ENCODE measurements at regions not wholly inside any gene's neighbourhood (a gene's known extent, or its start where the extent isn't known, plus 50 kb on each side); places are given as distances from the start of the nearest gene placed in this dataset.
A peak's percentile ranks its signal among the peaks of the same experiment; 100 is the strongest.

DNA sequence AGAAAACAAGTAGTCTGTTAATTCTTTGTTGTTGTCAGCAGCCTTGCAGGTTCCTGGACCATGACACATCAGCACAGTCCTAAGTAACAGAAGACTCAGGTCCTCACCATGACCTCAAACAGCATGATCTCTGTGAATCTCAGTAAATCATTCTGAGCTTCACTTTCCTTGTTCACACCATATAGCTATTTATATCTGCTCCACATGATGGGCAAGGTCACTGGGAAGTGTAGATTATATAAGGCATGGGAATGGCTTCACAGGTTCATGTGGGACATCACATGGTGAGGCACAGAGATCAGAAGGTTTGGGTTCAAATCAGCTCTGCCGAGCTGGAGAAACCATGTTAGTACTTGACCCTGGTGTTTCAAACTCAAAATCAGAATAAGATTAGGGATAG is 245.4 kb upstream of the SPTLC3 start:
- no peak for DNase-seq

DNA sequence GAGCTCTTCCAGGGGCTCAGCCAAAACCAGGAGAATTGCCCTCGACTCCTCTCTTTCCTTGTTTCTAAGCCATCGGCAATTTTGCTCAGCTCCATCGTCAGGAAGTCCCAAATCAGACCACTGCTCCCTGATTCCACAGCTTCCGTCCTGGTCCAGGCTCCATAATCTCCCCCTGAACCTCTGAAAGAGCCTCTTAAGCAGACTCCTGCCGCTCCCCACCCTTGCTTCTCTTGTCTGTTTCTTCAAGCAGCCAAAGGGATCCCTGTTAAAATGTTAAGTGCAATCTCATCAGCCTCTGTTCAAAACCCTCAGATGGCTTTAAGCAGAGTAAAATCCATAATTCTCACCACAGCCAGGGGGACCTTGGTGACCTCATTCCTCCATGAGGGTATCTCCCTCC is 244.7 kb upstream of the SPTLC3 start:
- DNase-seq = no peak

DNA sequence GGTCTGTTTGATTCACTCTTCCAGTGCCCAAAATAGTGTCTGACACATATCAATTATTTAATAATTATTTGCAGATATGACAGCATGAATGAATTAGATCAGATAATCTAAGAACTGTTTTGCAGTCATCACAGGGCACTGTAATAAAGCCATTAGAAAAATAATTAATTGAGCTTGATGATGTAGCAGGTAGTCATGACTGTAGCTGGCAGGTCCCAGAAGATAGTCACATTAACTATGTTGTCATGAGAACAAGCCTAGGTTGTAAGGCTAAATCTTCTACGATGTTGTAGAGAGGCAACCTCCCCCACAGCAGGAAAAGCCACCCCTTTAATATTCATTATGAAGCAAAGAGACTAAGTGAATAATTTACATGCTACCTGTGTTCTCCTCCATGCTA is 243.9 kb upstream of the SPTLC3 start:
- no peak for DNase-seq

DNA sequence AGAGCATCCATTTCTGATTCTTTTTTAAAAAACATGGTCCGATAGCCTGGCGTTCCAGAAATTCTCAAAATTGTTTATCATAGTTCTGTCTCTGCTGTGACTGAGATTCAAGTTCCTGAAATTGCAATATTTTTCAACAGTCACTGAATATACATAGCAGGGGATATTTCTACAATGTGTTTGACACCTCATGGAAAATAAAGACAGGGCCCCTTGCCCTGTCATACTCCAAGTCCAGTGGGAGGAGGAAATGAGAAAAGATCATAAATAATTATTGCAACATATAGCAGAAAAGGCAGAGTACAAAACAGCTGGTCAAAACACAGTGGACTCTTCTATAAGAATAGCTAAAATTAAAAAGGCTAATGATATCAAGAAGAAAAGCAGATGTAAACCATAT is 234.8 kb upstream of the SPTLC3 start:
- DNase-seq = no peak

DNA sequence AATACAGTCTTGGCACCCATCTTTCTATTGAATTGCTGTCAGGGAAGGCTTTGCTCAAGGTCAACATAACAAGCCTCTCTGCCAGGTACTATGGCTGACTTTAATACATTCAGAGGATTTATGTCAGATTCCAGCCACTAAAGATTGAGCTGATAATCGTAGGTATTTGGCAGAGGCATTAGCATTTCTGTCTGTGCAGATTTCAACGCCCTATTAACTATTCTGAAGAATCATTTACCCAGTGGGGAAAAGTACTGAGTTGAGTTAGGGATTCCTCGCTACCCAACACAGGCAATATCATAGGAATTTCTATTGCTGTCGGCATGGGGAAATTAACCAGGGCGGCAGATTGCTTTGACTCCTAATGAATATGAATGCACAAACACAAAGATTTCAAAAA is 233.7 kb upstream of the SPTLC3 start:
- no peak for DNase-seq

DNA sequence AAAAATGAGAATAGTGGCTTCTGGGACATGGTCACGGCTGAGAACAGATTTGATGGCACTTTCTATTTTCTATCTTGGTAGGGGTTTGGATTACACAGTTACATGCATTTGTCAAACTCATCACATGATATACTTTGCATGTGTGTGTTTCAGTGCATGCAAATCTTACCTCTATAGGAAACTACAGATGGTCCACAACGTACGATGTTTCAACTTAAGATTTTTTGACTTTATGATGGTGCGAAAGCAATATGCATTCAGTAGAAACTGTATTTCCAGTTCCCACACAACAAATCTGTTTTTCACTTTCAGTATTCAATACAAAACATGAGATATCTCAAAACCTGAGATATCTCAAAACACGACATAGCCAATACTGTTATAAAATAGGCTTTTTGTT is 231.8 kb upstream of the SPTLC3 start:
- no peak for DNase-seq

DNA sequence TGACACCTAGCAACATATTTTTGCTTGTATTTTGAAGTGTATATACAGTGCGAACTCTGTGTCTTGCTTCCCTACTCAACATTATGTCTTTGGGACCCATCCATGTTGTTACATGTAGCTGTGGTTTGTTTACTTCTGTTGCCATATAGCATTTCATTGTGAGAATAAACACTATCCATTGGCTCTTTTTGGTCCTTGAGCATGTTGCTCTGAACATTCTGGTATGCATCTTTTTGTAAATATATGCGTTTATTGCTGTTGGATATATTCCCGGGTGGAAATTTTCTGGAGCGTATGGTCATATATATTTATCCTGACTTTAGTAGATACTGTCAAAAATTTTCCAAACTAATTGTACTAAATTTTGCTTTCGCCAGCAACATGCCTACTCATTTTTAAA is 222.5 kb upstream of the SPTLC3 start:
- DNase-seq = no peak

DNA sequence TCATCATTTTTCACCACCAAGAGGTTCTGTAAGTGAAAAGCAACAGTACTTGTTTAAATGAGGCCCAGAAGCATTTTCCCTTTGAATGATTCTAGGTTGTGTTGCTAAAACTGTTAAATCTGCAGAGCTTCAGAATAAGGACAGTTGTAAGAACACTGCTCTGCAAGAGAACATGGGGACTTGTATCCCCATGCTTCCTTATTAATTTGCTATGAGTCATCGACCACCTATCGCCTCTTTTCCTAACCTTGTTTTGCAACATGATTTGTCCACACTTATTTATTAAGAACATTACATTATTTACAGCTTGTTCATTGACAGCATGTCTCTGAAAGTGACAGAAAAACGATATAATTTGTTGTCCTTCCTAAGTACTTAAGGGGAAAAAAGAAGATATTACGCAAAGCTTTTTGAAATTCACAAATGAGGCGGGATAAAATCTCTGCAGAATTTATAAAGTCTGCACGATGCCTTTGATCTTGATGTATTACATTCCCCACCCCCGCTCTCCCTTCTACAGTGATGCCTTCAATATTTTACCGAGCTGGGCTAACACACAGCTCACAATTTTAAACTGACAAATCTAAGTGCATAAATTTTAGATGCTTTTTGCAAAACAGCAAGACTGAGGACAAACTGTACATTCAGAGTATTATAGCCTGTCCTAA is 220.0 kb upstream of the SPTLC3 start:
- DNase-seq = no peak

DNA sequence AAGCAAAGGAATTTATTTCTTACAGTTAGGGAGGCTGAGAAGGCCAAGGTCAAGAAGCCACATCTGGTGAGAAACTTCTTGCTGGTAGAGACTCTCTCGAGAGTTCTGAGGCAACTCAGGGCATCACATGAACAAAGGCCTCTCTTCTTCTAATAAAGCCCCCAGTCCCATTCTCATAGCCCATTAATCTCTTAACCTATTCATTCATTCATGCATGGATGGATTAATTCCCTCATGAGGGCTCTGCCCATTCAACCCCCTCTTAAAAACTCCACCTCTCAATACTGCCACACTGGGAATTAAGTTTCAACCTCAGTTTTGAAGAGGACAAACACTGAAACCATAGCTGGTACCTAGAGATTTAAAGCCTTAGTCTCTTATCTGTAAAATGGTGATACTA is 217.9 kb upstream of the SPTLC3 start:
- DNase-seq = no peak

DNA sequence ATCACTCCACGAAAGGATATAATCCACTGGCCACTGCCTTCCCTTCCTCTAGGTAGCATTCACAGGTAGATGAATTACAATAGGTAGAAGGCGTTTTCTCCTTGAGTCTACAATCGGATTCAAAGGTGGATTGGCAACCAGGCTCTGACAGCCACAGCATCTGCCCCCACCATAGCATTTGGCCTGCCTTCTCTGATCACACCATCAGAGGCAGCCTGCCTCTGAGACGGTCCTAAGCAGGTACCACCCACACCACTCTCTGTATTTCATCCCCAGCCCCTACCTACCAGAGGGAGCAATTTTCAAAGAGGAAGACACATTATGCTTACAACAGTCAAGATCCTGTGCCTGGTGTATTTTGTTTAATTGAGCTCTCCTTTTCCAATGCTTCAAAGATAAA is 210.5 kb upstream of the SPTLC3 start:
- DNase-seq = no peak

DNA sequence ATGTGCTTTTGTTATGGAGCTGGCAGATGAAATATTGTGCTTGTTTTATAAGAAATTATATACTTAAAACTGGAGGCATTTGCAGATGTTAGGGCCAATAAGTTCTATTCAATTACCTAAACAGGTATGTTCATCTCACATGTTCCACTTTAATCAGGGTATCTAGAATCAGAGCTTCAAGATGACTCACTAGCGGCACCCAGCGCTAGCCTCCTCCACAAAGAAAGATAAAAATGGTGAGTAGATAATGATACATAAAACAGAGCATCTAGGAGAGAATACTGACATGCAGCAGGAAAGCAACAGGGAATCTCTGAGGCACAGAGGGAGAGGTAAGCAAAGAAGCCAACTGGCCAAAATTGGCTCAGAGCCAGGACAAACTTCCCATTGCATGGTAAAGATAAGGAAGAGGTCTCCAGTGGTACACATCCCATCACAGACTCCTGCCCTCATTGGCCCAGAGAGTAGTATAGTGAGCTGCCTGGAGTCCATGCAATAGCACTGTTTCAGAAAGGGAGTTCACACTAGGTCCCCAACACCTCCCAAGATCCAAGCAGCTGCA is 200.7 kb upstream of the SPTLC3 start:
- DNase-seq = no peak

DNA sequence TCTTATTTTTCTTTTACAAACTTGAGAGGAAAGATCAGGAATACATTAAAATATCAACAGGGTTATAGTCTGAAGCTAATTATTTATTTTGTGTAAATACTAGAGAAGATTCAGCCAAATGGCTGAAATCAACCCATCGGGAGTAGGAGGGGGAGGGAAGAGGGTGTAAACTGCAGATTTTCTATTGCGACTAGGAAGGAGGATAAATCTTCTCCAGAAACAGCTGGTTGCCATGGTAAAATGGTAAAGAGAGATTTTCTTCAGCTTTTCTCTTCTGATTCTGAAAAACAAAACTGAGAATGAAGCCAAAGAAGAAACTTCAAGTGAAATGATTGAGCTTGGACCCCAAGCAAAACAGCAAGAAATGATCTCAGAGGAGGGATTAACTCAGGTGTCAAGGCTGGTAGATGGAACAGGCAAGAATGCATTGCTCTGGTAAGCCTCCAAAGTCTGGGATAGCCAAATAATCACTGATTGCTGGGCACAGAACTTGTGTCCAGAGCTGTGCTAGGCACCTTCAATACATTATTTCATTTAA is 193.5 kb upstream of the SPTLC3 start:
- DNase-seq = no peak

DNA sequence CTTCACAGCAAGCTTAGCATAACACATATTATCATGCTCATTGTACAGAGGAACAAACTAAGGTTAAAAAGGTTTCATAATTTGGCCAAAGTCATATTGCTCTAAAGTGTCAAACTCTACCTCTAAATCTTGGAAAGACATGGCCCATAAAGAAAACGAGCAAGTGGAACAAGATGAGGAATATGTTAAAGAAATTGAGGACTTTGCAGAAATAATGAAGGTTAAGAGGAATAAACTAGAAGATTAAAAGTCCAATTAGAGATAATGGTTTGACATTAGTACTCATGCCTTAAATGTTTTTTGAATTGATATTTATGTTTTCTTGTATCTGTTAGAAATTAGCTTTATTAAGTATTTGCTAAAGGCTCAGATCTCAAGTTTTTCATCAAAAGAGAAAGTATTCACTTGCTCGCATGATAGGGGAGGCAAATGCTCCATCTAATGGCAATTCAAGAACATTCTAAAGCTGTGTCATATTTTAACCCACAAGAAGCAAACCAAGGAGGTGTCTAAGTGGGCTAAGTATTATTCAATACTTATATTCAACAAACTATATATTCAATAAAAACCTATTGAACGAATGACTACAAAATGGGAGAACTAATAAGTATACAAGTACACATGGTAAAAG is 192.9 kb upstream of the SPTLC3 start:
- no peak for DNase-seq

DNA sequence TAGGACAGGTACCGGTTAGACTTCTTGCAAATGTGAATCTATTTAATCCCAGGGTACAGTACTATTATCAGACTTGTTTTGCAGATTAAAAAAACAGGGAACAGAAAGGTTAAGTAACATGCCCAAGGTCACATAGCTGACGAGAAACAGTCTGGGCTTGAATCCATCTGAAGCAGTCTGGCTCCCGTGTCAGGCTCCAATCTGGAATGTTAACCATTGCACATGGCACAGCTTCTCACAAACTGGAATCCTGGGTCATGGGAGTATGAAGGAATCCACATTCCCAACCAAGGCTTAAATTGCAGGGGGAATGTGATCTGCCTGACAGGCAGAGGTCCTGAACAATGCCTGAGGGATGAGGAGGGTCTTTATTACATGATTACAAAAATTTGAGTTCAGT is 187.5 kb upstream of the SPTLC3 start:
- DNase-seq = no peak

DNA sequence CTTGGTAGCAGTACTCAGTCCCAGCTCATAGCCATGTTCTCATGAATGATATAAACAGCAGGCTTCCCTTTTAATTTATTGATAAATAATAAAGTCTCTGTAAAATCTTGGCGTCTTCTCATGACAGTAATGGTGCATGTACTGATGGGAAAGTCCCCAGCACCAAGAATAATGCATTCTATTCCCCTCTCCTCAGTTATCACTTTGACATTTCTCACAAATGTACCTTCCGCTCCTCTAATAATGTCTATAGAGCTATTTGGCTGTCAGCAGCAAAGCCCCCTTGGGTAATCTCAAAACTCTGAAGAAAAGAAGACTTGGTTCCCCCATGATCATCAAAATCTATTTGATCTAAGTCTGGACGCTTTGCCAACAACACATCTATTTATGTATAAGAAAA is 185.0 kb upstream of the SPTLC3 start:
- DNase-seq = no peak

DNA sequence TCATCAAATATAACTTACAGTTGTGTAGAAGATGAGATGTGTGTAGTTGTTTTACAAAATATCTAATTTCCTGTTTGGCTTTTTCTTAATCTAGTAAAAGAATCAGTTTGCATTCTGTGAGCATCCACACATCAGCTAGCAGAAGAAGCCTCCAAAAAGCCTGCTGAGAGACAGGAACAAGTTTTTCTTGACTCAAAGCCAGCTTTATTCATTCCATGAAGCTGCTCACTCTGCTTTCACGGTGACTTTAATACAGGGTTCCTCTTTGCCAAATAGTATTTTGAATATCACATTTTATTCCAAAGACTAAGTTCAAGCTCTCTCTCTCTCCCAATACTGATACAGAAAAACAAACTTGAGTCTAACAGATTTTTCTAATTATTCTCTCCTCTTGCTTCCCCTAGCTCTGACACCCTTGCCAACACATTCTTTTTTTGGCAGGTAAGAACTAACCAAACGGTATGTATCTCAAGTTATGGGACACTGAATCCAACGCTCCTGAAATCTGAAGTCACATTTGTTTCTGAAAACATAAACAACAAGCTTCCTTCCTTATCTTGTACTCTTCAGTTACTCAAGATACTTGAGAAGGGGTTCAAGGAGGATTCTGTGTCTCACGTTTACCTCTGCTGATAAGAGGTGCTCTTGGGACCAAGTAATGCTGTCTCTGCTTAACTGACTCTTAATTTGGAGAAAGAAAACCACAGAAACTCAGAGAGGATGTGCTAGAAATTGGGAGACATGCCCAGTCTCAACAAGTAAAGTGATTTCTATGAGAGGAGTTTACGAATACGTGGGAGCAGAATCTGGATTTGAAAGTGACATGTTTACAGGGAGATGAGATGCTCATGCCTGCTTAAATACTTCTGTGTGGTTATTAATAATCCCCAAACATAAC is 184.2 kb upstream of the SPTLC3 start:
- DNase-seq = no peak

DNA sequence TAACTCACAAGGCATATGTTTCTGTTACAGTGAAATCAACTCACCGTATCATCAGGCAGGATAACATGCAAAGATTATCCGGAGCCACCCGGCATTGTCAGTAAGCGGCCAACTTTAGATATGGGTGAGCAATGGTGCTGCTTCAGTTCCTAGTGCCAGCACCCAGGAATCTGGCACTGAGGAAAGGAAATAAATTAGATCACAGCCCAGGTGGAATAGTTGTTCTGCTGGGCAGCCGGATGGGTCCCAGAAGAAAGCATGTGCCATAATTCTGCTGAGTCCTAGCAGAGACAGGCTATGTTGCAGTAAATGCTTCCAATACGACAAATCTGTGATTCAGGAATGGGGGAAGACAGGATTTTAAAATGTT is 183.6 kb upstream of the SPTLC3 start:
- DNase-seq = no peak

DNA sequence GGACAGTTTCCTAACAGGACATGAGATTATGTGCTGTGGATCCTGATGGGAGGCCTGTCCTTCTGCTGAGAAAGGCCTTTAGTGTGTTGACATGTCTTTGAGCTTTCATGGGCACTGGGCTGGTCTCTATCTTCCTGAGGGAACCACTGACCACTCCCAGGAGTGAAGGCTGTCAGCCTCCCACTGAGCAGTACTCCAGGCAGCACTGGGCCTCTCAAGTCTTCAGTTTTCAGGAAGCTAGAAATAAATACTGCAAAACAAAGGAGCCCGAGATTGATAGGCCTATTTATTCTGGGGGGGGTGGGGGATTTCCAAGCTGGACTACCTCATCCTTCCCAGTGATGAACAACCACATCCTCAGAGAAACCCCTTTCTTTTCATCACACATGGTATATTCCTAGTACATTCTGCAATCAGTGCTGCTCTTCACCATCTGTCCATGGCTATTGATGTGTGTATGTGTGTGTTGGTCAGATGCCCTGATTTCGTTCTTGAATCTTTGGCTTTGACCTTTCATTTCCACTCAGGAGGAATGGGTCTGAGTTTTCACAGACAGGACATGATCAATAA is 180.9 kb upstream of the SPTLC3 start:
- DNase-seq = no peak

DNA sequence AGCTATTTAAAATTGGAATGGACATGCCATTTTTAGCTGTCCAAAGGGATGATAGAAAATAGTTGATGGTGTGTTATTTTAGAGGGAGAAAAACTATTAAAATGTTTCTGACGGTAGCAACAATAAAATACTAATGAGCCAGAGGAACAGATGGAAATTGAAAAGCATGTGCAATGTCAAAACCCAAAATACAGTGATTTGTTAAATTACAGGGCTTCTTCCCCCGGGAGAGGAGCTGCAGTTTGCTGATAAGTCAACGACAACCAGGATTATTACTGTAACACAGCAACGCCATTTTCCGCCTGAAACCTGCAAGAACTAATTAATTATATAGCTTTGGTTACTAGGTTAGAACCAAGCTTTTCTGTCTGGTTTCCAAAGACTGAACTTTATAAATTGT is 179.6 kb upstream of the SPTLC3 start:
- no peak for DNase-seq

DNA sequence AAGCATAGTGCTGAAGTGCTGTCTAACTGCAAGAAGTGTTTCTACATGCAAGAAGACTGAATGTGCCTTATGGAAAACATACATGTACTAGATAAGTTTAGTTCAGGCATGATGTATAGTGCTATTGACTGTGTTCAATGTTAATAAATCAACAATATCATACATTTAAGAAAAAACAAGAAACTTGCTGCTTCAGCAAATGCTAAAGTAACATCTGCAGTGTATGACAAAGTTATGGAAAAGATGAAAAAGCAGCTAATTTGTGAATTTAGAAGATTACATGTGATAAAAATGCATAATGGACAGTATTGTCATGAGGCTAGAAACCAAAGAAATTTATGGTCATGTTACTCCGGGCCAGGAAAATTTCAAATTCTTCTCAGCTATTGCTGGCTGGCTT is 174.9 kb upstream of the SPTLC3 start:
- DNase-seq = no peak

DNA sequence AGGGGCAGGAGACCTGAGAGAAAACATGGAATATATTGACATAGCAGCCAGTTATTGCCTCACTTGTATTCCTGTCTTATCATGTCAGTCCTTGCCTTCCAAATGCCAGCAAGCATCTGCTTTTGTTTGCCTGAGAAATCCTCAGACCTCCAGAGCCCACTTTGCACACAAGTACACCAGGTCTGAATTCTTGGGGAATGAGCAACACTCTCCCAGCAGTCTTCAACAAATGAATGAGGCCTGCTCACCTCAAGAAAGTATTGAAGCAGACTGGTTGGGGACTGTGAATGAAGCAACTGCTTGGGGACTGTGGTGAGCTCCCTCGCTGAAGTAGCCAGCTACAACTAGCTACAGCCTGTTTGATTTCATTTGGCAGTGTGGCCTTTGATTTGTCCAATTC is 172.8 kb upstream of the SPTLC3 start:
- DNase-seq = no peak

DNA sequence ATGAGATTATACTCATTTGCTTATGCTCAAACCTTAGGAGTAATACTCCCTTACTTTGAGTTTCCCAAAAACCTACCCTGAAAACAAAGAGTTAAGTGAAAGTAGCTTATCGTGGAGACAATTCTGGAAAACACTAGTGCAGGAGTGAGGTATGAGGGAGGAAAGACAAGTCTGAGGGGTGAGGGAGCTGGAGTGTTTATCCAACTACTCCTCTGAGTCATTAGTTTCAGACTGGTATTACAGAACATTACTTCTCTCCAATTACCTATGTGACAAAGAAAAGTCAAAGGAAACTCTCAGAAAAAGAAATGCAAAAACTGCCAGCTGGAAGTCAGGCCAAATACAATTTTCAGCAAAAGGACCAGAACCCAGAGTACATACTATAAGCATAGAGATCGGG is 171.1 kb upstream of the SPTLC3 start:
- DNase-seq = no peak

DNA sequence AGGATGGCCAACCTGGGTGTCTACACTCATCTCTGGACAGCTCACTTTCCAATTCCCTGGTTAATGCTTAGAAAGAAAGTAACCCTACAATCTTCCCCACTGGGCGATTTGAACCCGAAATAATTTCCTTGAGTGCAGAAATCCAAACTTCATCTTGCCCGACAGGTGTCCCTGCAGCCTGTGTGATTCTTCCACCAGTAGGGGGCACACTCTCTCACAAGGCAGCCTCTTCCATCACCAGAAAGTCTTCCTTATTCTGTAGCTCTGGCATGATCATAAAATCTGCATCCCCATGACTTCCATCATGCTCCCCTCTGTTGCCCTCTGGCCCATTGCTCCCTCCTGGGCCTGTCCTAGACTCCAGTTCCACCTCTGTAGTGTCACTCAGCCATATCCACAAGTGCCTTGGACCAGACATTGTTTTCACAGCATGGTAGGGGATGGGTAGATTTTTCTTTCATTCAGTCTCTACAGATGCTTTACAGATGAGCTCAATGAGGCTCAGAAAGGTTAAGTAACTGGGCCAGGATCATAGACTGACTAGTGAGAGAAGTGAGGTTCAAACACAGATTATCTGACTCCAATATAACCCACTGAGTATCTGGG is 170.4 kb upstream of the SPTLC3 start:
- DNase-seq = peak; percentile 3
